ENCODE measurements at regions not wholly inside any gene's neighbourhood (a gene's known extent, or its start where the extent isn't known, plus 50 kb on each side); places are given as distances from the start of the nearest gene placed in this dataset.

GRCh38 chr17:71315568-71315967 is 805.3 kb upstream of the SOX9 start:
- FAIRE-seq, result no peak
- DNase-seq (ENCODE audit: insufficient read length, low spot score), result no peak
- TF ChIP-seq POU2F2 (IDR thresholded peaks at IDR 0.05; ENCODE audit: low read depth, low read length), result no peak
- no peak for TF ChIP-seq POLR2A (IDR thresholded peaks at IDR 0.05; ENCODE audit: low read depth, low read length)
- no peak for TF ChIP-seq SPI1 (IDR thresholded peaks at IDR 0.05; ENCODE audit: low read depth, low read length)
- no peak for TF ChIP-seq TAF1 (IDR thresholded peaks at IDR 0.05; ENCODE audit: low read depth, low read length)
- no peak for TF ChIP-seq PAX5 (IDR thresholded peaks at IDR 0.05; ENCODE audit: insufficient read depth, low read length, severe bottlenecking)
- no peak for TF ChIP-seq POLR2AphosphoS5 (IDR thresholded peaks at IDR 0.05; ENCODE audit: low read depth, low read length)

- no peak for FAIRE-seq
- no peak for DNase-seq (ENCODE audit: insufficient read length, low spot score)
- TF ChIP-seq TAF1 (IDR thresholded peaks at IDR 0.05; ENCODE audit: low read depth, low read length) (no peak), PAX5 (IDR thresholded peaks at IDR 0.05; ENCODE audit: insufficient read depth, low read length, severe bottlenecking) (no peak), POLR2AphosphoS5 (IDR thresholded peaks at IDR 0.05; ENCODE audit: low read depth, low read length) (no peak), SPI1 (IDR thresholded peaks at IDR 0.05; ENCODE audit: low read depth, low read length) (no peak), POU2F2 (IDR thresholded peaks at IDR 0.05; ENCODE audit: low read depth, low read length) (no peak)
These were observed 804.5 kb upstream of the SOX9 start for GRCh38 chr17:71316176-71316897.

GRCh38 chr17:71320009-71320796 is 800.6 kb upstream of the SOX9 start:
- TF ChIP-seq SPI1 (IDR thresholded peaks at IDR 0.05; ENCODE audit: low read depth, low read length) (no peak), TAF1 (IDR thresholded peaks at IDR 0.05; ENCODE audit: low read depth, low read length) (no peak), POLR2AphosphoS5 (IDR thresholded peaks at IDR 0.05; ENCODE audit: low read depth, low read length) (no peak), PAX5 (IDR thresholded peaks at IDR 0.05; ENCODE audit: insufficient read depth, low read length, severe bottlenecking) (no peak), POU2F2 (IDR thresholded peaks at IDR 0.05; ENCODE audit: low read depth, low read length) (no peak), POLR2A (IDR thresholded peaks at IDR 0.05; ENCODE audit: low read depth, low read length) (no peak)

GRCh38 chr17:71325117-71325516 is 795.7 kb upstream of the SOX9 start:
- FAIRE-seq (no peak), DNase-seq (ENCODE audit: insufficient read length, low spot score) (no peak)
- no peak for TF ChIP-seq POLR2A (IDR thresholded peaks at IDR 0.05; ENCODE audit: low read depth, low read length)
- no peak for TF ChIP-seq POU2F2 (IDR thresholded peaks at IDR 0.05; ENCODE audit: low read depth, low read length)
- no peak for TF ChIP-seq POLR2AphosphoS5 (IDR thresholded peaks at IDR 0.05; ENCODE audit: low read depth, low read length)

More at GRCh38 chr17:71320009-71320796, 800.6 kb upstream of the SOX9 start:
- DNase-seq (ENCODE audit: insufficient read length, low spot score) (no peak), FAIRE-seq (no peak)

GRCh38 chr17:71325886-71326285 is 794.9 kb upstream of the SOX9 start:
- DNase-seq (ENCODE audit: insufficient read length, low spot score) (no peak), FAIRE-seq (no peak)
- TF ChIP-seq PAX5 (IDR thresholded peaks at IDR 0.05; ENCODE audit: insufficient read depth, low read length, severe bottlenecking), result no peak
- TF ChIP-seq POLR2AphosphoS5 (IDR thresholded peaks at IDR 0.05; ENCODE audit: low read depth, low read length), result no peak
- no peak for TF ChIP-seq POLR2A (IDR thresholded peaks at IDR 0.05; ENCODE audit: low read depth, low read length)

GRCh38 chr17:71327376-71328059 is 793.3 kb upstream of the SOX9 start:
- FAIRE-seq (no peak), DNase-seq (ENCODE audit: insufficient read length, low spot score) (no peak)
- TF ChIP-seq TAF1 (IDR thresholded peaks at IDR 0.05; ENCODE audit: low read depth, low read length) (no peak), PAX5 (IDR thresholded peaks at IDR 0.05; ENCODE audit: insufficient read depth, low read length, severe bottlenecking) (no peak), POU2F2 (IDR thresholded peaks at IDR 0.05; ENCODE audit: low read depth, low read length) (no peak), SPI1 (IDR thresholded peaks at IDR 0.05; ENCODE audit: low read depth, low read length) (no peak)

- TF ChIP-seq POLR2AphosphoS5 (IDR thresholded peaks at IDR 0.05; ENCODE audit: low read depth, low read length), result no peak
- TF ChIP-seq POLR2A (IDR thresholded peaks at IDR 0.05; ENCODE audit: low read depth, low read length), result no peak
- no peak for TF ChIP-seq POU2F2 (IDR thresholded peaks at IDR 0.05; ENCODE audit: low read depth, low read length)
- no peak for TF ChIP-seq TAF1 (IDR thresholded peaks at IDR 0.05; ENCODE audit: low read depth, low read length)
- no peak for TF ChIP-seq PAX5 (IDR thresholded peaks at IDR 0.05; ENCODE audit: insufficient read depth, low read length, severe bottlenecking)
- FAIRE-seq, result no peak
- no peak for DNase-seq (ENCODE audit: insufficient read length, low spot score)
These were observed 791.3 kb upstream of the SOX9 start for GRCh38 chr17:71329310-71330098.

GRCh38 chr17:71330099-71330375 is 790.8 kb upstream of the SOX9 start:
- DNase-seq (ENCODE audit: insufficient read length, low spot score) (no peak), FAIRE-seq (no peak)
- TF ChIP-seq SPI1 (IDR thresholded peaks at IDR 0.05; ENCODE audit: low read depth, low read length) (no peak), POU2F2 (IDR thresholded peaks at IDR 0.05; ENCODE audit: low read depth, low read length) (no peak), POLR2AphosphoS5 (IDR thresholded peaks at IDR 0.05; ENCODE audit: low read depth, low read length) (no peak), TAF1 (IDR thresholded peaks at IDR 0.05; ENCODE audit: low read depth, low read length) (no peak), POLR2A (IDR thresholded peaks at IDR 0.05; ENCODE audit: low read depth, low read length) (no peak), PAX5 (IDR thresholded peaks at IDR 0.05; ENCODE audit: insufficient read depth, low read length, severe bottlenecking) (no peak)

GRCh38 chr17:71331754-71332325 is 789.0 kb upstream of the SOX9 start:
- no peak for DNase-seq (ENCODE audit: insufficient read length, low spot score)
- FAIRE-seq, result no peak
- TF ChIP-seq TAF1 (IDR thresholded peaks at IDR 0.05; ENCODE audit: low read depth, low read length), result no peak
